ENCODE measurements at regions not wholly inside any gene's neighbourhood (a gene's known extent, or its start where the extent isn't known, plus 50 kb on each side); places are given as distances from the start of the nearest gene placed in this dataset.

- no peak overlapping the region for H3K4me3 ChIP-seq (ENCODE audit: low read depth in 2 of 2, low read length in 2 of 2)
- intact Hi-C loops (cut with micrococcal nuclease; ENCODE audit: unreplicated experiment), result no loop called here
- no peaks in the 10 kb centered on the region for H3K9me3 ChIP-seq (ENCODE audit: control insufficient read depth, insufficient read depth, low read depth, low read length)
- H3K36me3 ChIP-seq (ENCODE audit: control insufficient read depth, insufficient read depth, low read length), result no peaks in the 10 kb centered on the region
- in situ Hi-C loops (cut with HindIII; ENCODE audit: low pct_unique_long_range_greater_than_20kb, low sequenced_read_pairs), result no loop called here
- H3K27ac ChIP-seq (ENCODE audit: low read length), result no peak overlapping the region
- ATAC-seq (no peak), DNase-seq (ENCODE audit: low read depth, low spot score) (no peak)
- ChIA-PET CTCF (no interaction called here), POLR2A (no interaction called here)
- no peaks in the 10 kb centered on the region for H3K4me1 ChIP-seq (ENCODE audit: control insufficient read depth, insufficient read depth, low read length)
- BruUV-seq (replicated peaks), result no TSS peak
- H3K27me3 ChIP-seq (ENCODE audit: control insufficient read depth, insufficient read depth, low read length), result no peaks in the 10 kb centered on the region
- TF ChIP-seq CTCF (IDR thresholded peaks at IDR 0.05) (no peak), SIN3A (IDR thresholded peaks at IDR 0.05; ENCODE audit: borderline replicate concordance, insufficient read depth, low read depth, low read length) (no peak), TCF7L2 (IDR thresholded peaks at IDR 0.05; ENCODE audit: low read depth, low read length) (no peak), REST (IDR thresholded peaks at IDR 0.05; ENCODE audit: insufficient read depth in 1 of 2, low read depth in 2 of 2, low read length in 1 of 2) (no peak), POLR2AphosphoS5 (IDR thresholded peaks at IDR 0.05; ENCODE audit: low read depth, low read length) (no peak)
Observed at GRCh38 chr2:59726228-59727120, 827.0 kb downstream of the BCL11A start.

GRCh38 chr2:59724746-59725145 lies 828.7 kb downstream of the BCL11A start:
- Histone ChIP-seq H3K4me3 (ENCODE audit: low read depth in 2 of 2, low read length in 2 of 2) (no peak overlapping the region), H3K27ac (ENCODE audit: low read length) (no peak overlapping the region), H3K4me1 (ENCODE audit: control insufficient read depth, insufficient read depth, low read length) (no peaks in the 10 kb centered on the region), H3K36me3 (ENCODE audit: control insufficient read depth, insufficient read depth, low read length) (no peaks in the 10 kb centered on the region), H3K27me3 (ENCODE audit: control insufficient read depth, insufficient read depth, low read length) (no peaks in the 10 kb centered on the region), H3K9me3 (ENCODE audit: control insufficient read depth, insufficient read depth, low read depth, low read length) (no peaks in the 10 kb centered on the region)
- no TSS peak for BruUV-seq (replicated peaks)
- no peak for DNase-seq (ENCODE audit: low read depth, low spot score)
- ChIA-PET POLR2A (no interaction called here), CTCF (no interaction called here)
- TF ChIP-seq SIN3A (IDR thresholded peaks at IDR 0.05; ENCODE audit: borderline replicate concordance, insufficient read depth, low read depth, low read length), result no peak
- no peak for TF ChIP-seq REST (IDR thresholded peaks at IDR 0.05; ENCODE audit: insufficient read depth in 1 of 2, low read depth in 2 of 2, low read length in 1 of 2)
- no peak for TF ChIP-seq CTCF (IDR thresholded peaks at IDR 0.05)
- TF ChIP-seq POLR2AphosphoS5 (IDR thresholded peaks at IDR 0.05; ENCODE audit: low read depth, low read length), result no peak
- TF ChIP-seq TCF7L2 (IDR thresholded peaks at IDR 0.05; ENCODE audit: low read depth, low read length), result no peak
- in situ Hi-C loops (cut with HindIII; ENCODE audit: low pct_unique_long_range_greater_than_20kb, low sequenced_read_pairs) (no loop called here), intact Hi-C loops (cut with micrococcal nuclease; ENCODE audit: unreplicated experiment) (no loop called here)
- no peak for ATAC-seq
